ENCODE measurements at regions not wholly inside any gene's neighbourhood (a gene's known extent, or its start where the extent isn't known, plus 50 kb on each side); places are given as distances from the start of the nearest gene placed in this dataset.

DNA sequence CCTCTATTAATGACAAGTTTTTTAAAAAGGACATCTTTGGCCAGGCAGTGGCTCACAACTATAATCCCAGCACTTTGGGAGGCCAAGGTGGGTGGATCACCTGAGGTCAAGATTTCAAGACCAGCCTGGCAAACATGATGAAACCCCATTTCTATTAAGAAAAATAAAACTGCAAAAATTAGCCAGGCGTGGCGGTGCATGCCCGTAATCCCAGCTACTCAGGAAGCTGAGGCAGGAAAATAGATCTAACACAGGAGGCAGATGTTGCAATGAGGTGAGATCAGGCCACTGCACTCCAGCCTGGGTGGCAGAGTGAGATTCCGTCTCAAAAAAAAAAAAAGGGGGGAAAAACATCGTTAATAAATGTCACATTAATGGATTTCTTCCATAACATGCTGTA, 1805.4 kb downstream of the C4orf33 start:
- H3K27me3 Mint-ChIP-seq (ENCODE audit: low read depth), result no peaks in the 10 kb centered on the region
- H3K36me3 Mint-ChIP-seq (ENCODE audit: low read depth), result no peaks in the 10 kb centered on the region
- H3K9me3 Mint-ChIP-seq (ENCODE audit: low read depth), result no peaks in the 10 kb centered on the region
- H3K4me3 Mint-ChIP-seq (ENCODE audit: unreplicated experiment), result no peak overlapping the region
- no peak for DNase-seq (ENCODE audit: low spot score)
- no peak for TF ChIP-seq CTCF (IDR thresholded peaks at IDR 0.05)
- H3K4me1 Mint-ChIP-seq (ENCODE audit: low read depth), result no peaks in the 10 kb centered on the region
- H3K27ac Mint-ChIP-seq (ENCODE audit: unreplicated experiment), result no peak overlapping the region

DNA sequence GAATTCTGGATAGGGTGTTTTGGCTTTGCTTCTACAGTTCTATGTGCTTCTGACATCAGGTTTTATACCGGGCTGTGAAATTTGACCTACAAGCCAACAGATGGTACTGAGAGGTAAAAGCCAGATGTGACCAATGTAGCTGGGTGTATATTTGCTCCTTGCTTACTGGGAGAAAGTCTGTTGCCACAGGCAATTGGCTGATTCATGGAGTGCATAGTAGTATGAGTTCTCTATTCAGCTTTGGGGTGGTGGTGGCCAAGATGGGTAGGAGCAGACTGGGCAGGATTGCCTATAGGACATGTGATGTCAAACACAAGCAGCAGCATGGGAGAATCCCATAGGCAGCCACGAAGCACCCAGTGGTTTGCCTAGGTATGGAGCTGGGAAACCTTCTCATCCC, 1827.0 kb downstream of the C4orf33 start:
- no peaks in the 10 kb centered on the region for H3K27me3 Mint-ChIP-seq (ENCODE audit: low read depth)
- H3K36me3 Mint-ChIP-seq (ENCODE audit: low read depth), result no peaks in the 10 kb centered on the region
- no peak for TF ChIP-seq CTCF (IDR thresholded peaks at IDR 0.05)
- no peak for DNase-seq (ENCODE audit: low spot score)
- H3K27ac Mint-ChIP-seq (ENCODE audit: unreplicated experiment), result no peak overlapping the region
- peaks cover 29% of the 10 kb centered on the region for H3K9me3 Mint-ChIP-seq (ENCODE audit: low read depth)
- no peak overlapping the region for H3K4me3 Mint-ChIP-seq (ENCODE audit: unreplicated experiment)
- no peaks in the 10 kb centered on the region for H3K4me1 Mint-ChIP-seq (ENCODE audit: low read depth)

DNA sequence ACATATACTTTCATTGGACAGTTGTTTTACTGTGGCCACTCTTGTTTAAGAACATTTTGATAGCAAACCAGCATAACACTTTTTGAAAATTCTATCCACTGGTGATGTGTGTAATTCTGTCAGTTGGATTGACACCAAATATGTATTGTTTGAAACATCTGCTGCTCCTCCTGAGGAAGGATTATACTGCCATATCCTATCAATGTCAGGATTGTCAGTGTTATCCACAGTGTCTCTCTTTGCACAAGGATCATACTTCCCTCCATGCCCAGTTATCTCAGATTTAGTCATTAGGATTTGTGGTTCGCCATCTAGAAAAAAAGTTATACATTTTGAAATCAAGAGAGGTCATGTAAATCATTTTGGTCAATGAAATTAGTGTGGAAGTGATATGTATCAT, 1859.6 kb downstream of the C4orf33 start:
- H3K27ac Mint-ChIP-seq (ENCODE audit: unreplicated experiment), result no peak overlapping the region
- H3K4me1 Mint-ChIP-seq (ENCODE audit: low read depth), result no peaks in the 10 kb centered on the region
- no peak for TF ChIP-seq CTCF (IDR thresholded peaks at IDR 0.05)
- no peaks in the 10 kb centered on the region for H3K36me3 Mint-ChIP-seq (ENCODE audit: low read depth)
- H3K27me3 Mint-ChIP-seq (ENCODE audit: low read depth), result no peaks in the 10 kb centered on the region
- DNase-seq (ENCODE audit: low spot score), result no peak
- H3K4me3 Mint-ChIP-seq (ENCODE audit: unreplicated experiment), result no peak overlapping the region
- H3K9me3 Mint-ChIP-seq (ENCODE audit: low read depth), result peaks cover 3% of the 10 kb centered on the region

DNA sequence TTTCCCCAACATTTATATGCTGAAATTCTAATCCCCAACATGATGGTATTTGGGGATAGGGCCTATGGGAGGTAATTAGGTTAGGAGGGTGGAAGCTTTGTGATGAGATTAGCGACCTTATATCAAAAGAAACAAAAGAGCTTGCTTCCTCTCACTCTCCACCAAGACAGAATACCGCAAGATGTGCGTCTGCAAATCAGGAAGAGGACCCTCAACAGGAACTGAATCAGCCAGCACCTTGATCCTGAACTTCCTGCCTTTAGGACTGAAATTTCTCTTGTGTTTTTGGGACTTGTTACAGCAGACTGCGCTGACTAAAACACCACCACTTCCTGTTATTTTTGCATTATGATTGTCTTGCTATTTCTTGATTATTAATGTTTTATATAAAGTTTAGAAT, 1889.4 kb downstream of the C4orf33 start:
- TF ChIP-seq CTCF (IDR thresholded peaks at IDR 0.05), result no peak
- no peaks in the 10 kb centered on the region for H3K27me3 Mint-ChIP-seq (ENCODE audit: low read depth)
- no peak for DNase-seq (ENCODE audit: low spot score)
- no peak overlapping the region for H3K4me3 Mint-ChIP-seq (ENCODE audit: unreplicated experiment)
- H3K4me1 Mint-ChIP-seq (ENCODE audit: low read depth), result no peaks in the 10 kb centered on the region
- no peak overlapping the region for H3K27ac Mint-ChIP-seq (ENCODE audit: unreplicated experiment)
- no peaks in the 10 kb centered on the region for H3K36me3 Mint-ChIP-seq (ENCODE audit: low read depth)
- no peaks in the 10 kb centered on the region for H3K9me3 Mint-ChIP-seq (ENCODE audit: low read depth)

GRCh38 chr4:130995988-130996387, 1900.0 kb downstream of the C4orf33 start:
- Mint-ChIP-seq H3K4me3 (ENCODE audit: unreplicated experiment) (no peak overlapping the region), H3K4me1 (ENCODE audit: low read depth) (no peaks in the 10 kb centered on the region), H3K36me3 (ENCODE audit: low read depth) (no peaks in the 10 kb centered on the region), H3K27ac (ENCODE audit: unreplicated experiment) (no peak overlapping the region), H3K9me3 (ENCODE audit: low read depth) (no peaks in the 10 kb centered on the region), H3K27me3 (ENCODE audit: low read depth) (no peaks in the 10 kb centered on the region)
- DNase-seq (ENCODE audit: low spot score), result no peak
- no peak for TF ChIP-seq CTCF (IDR thresholded peaks at IDR 0.05)

All from chondrocyte (in vitro differentiated cells).